ENCODE measurements at regions not wholly inside any gene's neighbourhood (a gene's known extent, or its start where the extent isn't known, plus 50 kb on each side); places are given as distances from the start of the nearest gene placed in this dataset.

DNA sequence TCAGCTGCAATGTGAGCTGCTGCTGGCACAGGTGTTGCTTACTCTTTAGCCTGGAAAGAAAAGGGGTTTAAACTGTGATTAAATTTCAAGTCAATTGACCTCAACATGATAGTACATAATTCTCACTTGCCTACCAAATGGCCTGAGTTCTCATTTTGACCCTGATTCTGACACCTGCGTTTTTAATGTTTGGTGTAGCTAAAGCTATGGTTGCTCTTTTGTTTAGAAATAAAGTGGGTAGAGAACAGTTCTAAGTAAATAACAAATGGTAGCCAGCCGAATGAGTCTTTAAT lies 100.8 kb upstream of the SOX2 start (continued):
- no peak for TF ChIP-seq ELF1 (IDR thresholded peaks at IDR 0.05)

DNA sequence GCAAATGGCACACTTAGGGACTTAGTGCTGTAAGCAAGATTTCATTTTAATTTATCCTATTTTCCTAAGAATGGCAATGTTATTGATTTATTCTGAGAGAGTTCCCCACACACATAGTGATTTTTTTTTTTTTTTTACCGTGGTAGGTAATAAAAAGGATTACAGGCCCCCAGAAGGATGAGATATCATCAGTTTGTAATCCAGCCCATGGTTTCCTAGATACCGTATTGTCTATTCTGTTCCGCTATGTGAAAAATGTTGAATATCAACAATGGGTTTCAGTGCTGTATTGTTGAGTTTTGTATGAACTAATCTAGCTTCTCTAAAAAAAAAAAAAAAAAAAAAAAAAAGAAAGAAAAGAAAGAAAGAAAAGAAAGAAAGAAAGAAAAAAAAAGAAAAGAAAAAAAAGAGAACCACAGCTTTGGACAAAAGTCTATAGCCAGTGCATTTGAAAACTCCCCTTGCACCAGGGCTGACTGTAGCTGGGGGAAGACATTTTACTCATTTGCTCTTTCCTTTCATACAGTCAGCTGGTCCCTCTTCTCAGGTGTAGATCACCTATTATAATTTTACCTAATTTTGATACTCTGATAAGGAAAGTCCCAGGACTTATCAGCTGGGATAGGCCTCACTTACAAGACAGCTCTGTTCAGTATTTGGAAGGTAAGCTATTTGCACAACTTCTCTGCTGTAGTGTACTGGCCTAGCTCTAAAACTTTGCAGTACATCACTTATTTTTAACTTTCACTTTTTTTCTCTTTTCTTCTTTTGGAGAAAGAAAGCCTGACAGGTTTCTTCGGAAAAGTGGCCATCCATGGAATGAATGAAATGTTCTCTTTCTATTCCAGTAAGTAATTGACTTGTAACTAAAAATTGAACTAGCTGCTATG lies 101.4 kb upstream of the SOX2 start:
- CTCF ChIA-PET = interaction anchor here (0.6 kb wide), 1 partner anchor 31 kb away, joined by 4 read pairs; no protein-coding TSS in a partner anchor
- 68% methylated on average over 4 of the region's 4 CpGs for WGBS (ENCODE audit: low lambda C conversion rate)

More for the DNA sequence above, 101.4 kb upstream of the SOX2 start:
- H3K27ac ChIP-seq (ENCODE audit: low read depth in 2 of 2, low read length in 1 of 2) = no peak overlapping the region
- H3K9me2 ChIP-seq = no peaks in the 10 kb centered on the region
- H4K20me1 ChIP-seq (ENCODE audit: insufficient read depth) = no peaks in the 10 kb centered on the region
- no peak overlapping the region for H3K9ac ChIP-seq
- no peak for DNase-seq
- TF ChIP-seq RCOR1 (IDR thresholded peaks at IDR 0.05; ENCODE audit: low read length) = no peak
- TF ChIP-seq YY1 (IDR thresholded peaks at IDR 0.05; ENCODE audit: low read depth) = no peak
- TF ChIP-seq SIN3A (IDR thresholded peaks at IDR 0.05; ENCODE audit: borderline replicate concordance, low read depth, low read length) = no peak
- TF ChIP-seq, protein P1, sequence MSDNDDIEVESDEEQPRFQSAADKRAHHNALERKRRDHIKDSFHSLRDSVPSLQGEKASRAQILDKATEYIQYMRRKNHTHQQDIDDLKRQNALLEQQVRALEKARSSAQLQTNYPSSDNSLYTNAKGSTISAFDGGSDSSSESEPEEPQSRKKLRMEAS (IDR thresholded peaks at IDR 0.05; ENCODE audit: low read depth) = no peak
- TF ChIP-seq GATA2 (CRISPR knock-in tag; IDR thresholded peaks at IDR 0.05) = no peak
- TF ChIP-seq TEAD4 (IDR thresholded peaks at IDR 0.05; ENCODE audit: borderline replicate concordance, insufficient read depth) = no peak
- TF ChIP-seq EZH2phosphoT487 (IDR thresholded peaks at IDR 0.05; ENCODE audit: borderline replicate concordance, low read depth) = no peak
- TF ChIP-seq, protein P2, sequence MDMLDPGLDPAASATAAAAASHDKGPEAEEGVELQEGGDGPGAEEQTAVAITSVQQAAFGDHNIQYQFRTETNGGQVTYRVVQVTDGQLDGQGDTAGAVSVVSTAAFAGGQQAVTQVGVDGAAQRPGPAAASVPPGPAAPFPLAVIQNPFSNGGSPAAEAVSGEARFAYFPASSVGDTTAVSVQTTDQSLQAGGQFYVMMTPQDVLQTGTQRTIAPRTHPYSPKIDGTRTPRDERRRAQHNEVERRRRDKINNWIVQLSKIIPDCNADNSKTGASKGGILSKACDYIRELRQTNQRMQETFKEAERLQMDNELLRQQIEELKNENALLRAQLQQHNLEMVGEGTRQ (IDR thresholded peaks at IDR 0.05; ENCODE audit: borderline replicate concordance, low read depth, low read length) = no peak
- TF ChIP-seq FOXJ3 (CRISPR knock-in tag; IDR thresholded peaks at IDR 0.05) = no peak
- no peak for TF ChIP-seq RXRA (IDR thresholded peaks at IDR 0.05; ENCODE audit: borderline replicate concordance, low read depth)
- no peak for TF ChIP-seq GABPA (IDR thresholded peaks at IDR 0.05; ENCODE audit: low read depth)
- no peak for TF ChIP-seq SMC3 (IDR thresholded peaks at IDR 0.05; ENCODE audit: low read depth, low read length)
- TF ChIP-seq CHD2 (IDR thresholded peaks at IDR 0.05; ENCODE audit: low read length, partially characterized antibody) = no peak
- TF ChIP-seq, protein P3, sequence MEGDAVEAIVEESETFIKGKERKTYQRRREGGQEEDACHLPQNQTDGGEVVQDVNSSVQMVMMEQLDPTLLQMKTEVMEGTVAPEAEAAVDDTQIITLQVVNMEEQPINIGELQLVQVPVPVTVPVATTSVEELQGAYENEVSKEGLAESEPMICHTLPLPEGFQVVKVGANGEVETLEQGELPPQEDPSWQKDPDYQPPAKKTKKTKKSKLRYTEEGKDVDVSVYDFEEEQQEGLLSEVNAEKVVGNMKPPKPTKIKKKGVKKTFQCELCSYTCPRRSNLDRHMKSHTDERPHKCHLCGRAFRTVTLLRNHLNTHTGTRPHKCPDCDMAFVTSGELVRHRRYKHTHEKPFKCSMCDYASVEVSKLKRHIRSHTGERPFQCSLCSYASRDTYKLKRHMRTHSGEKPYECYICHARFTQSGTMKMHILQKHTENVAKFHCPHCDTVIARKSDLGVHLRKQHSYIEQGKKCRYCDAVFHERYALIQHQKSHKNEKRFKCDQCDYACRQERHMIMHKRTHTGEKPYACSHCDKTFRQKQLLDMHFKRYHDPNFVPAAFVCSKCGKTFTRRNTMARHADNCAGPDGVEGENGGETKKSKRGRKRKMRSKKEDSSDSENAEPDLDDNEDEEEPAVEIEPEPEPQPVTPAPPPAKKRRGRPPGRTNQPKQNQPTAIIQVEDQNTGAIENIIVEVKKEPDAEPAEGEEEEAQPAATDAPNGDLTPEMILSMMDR (IDR thresholded peaks at IDR 0.05) = no peak
- TF ChIP-seq ELF1 (IDR thresholded peaks at IDR 0.05) = no peak
- no peak for TF ChIP-seq JUND (IDR thresholded peaks at IDR 0.05)
- no peak for TF ChIP-seq FOXM1 (IDR thresholded peaks at IDR 0.05; ENCODE audit: low read depth)
- no peaks in the 10 kb centered on the region for H3K36me3 ChIP-seq (replicated peaks in 1 of 2; ENCODE audit: control insufficient read depth in 1 of 2, insufficient read depth in 2 of 2, low read length in 1 of 2)
- H2AFZ ChIP-seq (ENCODE audit: low read depth) = no peak overlapping the region
- no peaks in the 10 kb centered on the region for H3K9me3 ChIP-seq
- no peaks in the 10 kb centered on the region for H3K27me3 ChIP-seq (ENCODE audit: insufficient read depth)
- no peaks in the 10 kb centered on the region; a peak in 2 of 4 replicates for H3K4me1 ChIP-seq (ENCODE audit: control insufficient read depth in 1 of 2, insufficient read depth in 2 of 2, low read depth in 1 of 2, low read length in 1 of 2)
- POLR2A ChIA-PET = no interaction called here
- H3F3A ChIP-seq (replicated peaks; ENCODE audit: insufficient read depth) = no peaks in the 10 kb centered on the region
- H3K4me2 ChIP-seq = no peak overlapping the region
- H3K4me3 ChIP-seq (ENCODE audit: low read depth in 2 of 2, low read length in 1 of 2) = no peak overlapping the region
- no peaks in the 10 kb centered on the region for H3K79me2 ChIP-seq (ENCODE audit: insufficient read depth)

Measured in SK-N-SH (cell line).